GM12891 (cell line): ENCODE measurements at regions not wholly inside any gene's neighbourhood (a gene's known extent, or its start where the extent isn't known, plus 50 kb on each side); places are given as distances from the start of the nearest gene placed in this dataset.

Source experiments
- DNase-seq: peaks from one replicate; pipeline ENCODE4 v3.0.0; 2011; ENCODE audit warnings: low spot score; ENCODE audit not compliant: insufficient read length
- FAIRE-seq: peaks from 2 replicates; lab custom pipeline; 2011; peaks lifted over from hg19 to GRCh38; lab: Jason Lieb, UNC
- PAX5 ChIP-seq: IDR thresholded peaks from 2 replicates; pipeline ENCODE4 v1.6.1; 2011; ENCODE audit warnings: low read length, moderate library complexity, mild to moderate bottlenecking; ENCODE audit not compliant: insufficient read depth, severe bottlenecking
- POLR2A ChIP-seq: IDR thresholded peaks from 2 replicates; pipeline ENCODE4 v1.6.1; 2011; ENCODE audit warnings: low read depth, low read length, control low read depth
- POLR2AphosphoS5 ChIP-seq: IDR thresholded peaks from 2 replicates; pipeline ENCODE4 v1.6.1; 2011; ENCODE audit warnings: low read depth, low read length, control low read depth
- POU2F2 ChIP-seq: IDR thresholded peaks from 2 replicates; pipeline ENCODE4 v1.6.1; 2011; ENCODE audit warnings: low read depth, mild to moderate bottlenecking, control low read depth, low read length, moderate library complexity
- SPI1 ChIP-seq: IDR thresholded peaks from 2 replicates; pipeline ENCODE4 v1.6.1; 2011; ENCODE audit warnings: low read depth, low read length, control low read depth
- TAF1 ChIP-seq: IDR thresholded peaks from 2 replicates; pipeline ENCODE4 v1.6.1; 2011; ENCODE audit warnings: low read depth, low read length, control low read depth

DNA sequence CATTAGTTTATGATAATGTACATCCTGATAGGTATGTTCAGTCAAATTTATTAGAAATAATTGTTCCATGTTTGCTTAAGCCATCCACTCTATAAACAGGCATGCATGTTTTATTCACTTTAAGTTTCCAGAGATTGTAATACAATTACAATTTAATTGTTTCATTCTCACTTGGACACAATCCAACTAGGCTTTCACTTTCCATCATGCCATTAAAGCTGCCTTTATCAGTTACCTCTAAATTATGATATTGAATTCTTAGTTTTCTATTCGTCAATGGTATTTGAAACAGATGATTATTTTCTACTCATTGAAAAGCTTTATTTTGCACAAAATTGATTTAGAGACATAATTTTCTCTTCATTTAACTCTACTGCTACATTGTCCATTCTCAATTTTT is 1196.3 kb downstream of the RAPGEF2 start:
- TF ChIP-seq POU2F2 (no peak), PAX5 (no peak), POLR2A (no peak), POLR2AphosphoS5 (no peak), TAF1 (no peak), SPI1 (no peak)
- FAIRE-seq (no peak), DNase-seq (no peak)

DNA sequence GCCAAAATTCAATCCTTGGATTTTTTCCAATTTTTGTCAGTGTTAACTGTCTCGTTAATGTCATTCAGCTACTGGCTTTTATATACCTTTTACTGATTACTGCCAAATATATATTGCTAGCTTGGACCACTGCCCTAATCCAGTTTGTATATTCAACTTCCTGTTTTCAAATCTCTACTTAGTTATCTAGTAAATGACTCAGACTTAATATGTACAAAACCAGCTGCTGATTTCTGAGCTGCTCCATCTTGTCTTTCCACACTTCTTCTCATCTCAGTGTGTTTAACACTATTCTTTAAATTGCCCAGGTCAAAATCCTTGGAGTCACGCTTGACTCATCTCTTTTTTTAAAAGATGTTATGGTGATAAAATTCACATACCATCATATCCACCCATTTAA is 1196.7 kb downstream of the RAPGEF2 start:
- DNase-seq (no peak), FAIRE-seq (no peak)
- TF ChIP-seq TAF1 (no peak), PAX5 (no peak), POLR2AphosphoS5 (no peak), POU2F2 (no peak), POLR2A (no peak), SPI1 (no peak)

DNA sequence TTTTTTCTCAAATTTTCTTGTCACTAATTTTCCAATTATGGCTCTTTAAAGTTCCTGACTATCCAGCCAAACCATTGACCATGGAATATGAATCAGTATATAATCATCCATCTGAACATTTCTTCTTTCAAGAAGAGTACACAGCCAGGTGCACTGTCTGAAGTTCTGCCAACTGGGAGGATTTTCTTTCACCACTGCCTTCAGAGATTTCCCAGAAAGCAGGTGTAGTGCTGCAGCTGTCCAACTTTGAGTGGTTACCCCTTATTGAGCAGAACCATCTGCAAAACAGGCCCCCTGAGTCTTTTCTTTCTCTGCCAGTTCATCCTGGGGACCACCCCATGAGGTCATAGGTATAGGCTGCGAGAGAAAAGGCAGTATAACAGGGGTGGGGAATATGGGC is 1213.2 kb downstream of the RAPGEF2 start:
- FAIRE-seq: no peak
- no peak for DNase-seq
- TF ChIP-seq TAF1 (no peak), POLR2AphosphoS5 (no peak), PAX5 (no peak), SPI1 (no peak), POU2F2 (no peak)

DNA sequence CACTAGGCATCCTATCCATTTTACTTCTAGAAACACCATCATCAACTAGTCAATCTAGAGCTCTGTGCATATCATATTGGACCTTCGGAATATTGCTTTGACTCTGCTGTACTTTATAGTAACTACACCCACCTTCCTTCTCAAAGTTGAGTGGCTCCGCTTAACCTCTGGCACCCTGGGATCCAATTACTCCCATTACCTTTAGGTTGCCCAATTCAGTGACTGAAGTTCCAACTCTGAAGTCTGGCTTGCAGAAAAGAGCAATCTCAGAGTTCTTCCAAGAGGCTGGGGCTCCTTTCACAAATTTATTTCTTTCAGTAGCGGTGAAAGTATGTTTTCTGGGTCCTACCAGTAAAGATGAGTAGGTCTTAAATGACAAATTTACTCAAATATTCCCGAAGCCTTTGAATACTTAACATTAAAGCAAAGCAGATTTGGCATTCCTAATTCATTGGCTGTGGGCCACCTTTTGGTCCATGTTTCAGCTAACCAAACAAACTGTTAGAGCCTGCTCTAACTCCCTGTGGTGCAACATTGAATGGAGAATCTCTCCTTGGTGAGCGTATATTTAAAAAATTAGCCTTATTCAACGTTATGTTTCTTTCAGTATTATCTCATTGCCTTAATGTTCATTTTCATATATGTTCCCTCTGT is 1215.8 kb downstream of the RAPGEF2 start:
- DNase-seq (no peak), FAIRE-seq (no peak)
- TF ChIP-seq POLR2AphosphoS5 (no peak), POU2F2 (no peak), TAF1 (no peak), POLR2A (no peak), SPI1 (no peak), PAX5 (no peak)

DNA sequence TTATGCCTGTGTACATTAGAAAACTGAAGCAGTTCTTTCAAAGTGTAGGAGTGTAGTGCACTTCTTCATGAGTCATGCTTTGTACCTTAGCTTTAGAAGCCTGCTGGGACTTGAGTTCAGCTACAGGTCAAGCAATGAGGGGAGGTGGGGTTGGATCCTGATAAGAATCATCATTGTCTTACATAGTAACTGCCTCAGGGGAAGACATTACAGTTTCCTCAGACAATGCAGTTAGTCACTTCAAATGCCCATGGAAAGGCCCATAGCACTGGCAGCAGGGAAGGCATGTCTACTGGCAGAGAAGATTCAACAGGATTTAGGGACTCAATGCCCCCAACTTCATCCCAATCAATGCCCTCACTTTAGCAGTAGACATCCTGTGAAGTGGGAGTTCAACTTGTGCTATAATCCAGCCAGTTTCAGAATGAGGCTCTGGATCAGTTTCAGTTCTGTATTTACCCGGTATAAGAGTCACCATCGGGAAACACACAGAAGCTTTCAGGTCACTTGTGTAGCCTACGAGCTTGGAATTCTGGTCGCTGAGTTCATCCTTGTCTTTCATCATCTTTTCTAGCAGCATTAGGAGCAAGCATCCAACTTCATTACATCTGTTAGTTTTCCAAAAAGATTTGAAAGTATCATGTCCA is 1216.5 kb downstream of the RAPGEF2 start:
- FAIRE-seq (no peak), DNase-seq (no peak)
- TF ChIP-seq TAF1 (no peak), SPI1 (0 out of 2 replicates have a peak, but pooled peaks have one; percentile 14)

DNA sequence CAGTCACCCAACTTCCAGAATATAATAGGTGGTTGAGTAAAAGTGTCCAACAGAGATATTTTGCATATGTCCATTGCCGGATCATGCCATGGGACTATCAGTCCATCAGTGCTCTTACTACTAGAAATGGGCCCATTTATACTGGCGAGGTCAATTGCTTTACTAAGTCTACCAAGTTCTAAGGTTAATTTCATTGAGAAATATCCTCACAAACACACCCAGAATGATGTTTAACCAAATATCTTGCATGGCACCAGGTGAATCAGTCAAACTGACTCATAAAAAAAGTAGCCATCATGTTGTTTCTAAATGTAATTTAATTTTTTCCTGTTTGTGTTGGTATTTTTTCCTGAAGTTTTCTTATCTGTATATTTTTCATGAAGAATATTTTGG is 1217.0 kb downstream of the RAPGEF2 start:
- no peak for TF ChIP-seq SPI1
- TF ChIP-seq PAX5: no peak
- no peak for TF ChIP-seq POLR2AphosphoS5
- TF ChIP-seq TAF1: no peak
- TF ChIP-seq POLR2A: no peak
- TF ChIP-seq POU2F2: no peak
- FAIRE-seq: no peak
- DNase-seq: no peak

DNA sequence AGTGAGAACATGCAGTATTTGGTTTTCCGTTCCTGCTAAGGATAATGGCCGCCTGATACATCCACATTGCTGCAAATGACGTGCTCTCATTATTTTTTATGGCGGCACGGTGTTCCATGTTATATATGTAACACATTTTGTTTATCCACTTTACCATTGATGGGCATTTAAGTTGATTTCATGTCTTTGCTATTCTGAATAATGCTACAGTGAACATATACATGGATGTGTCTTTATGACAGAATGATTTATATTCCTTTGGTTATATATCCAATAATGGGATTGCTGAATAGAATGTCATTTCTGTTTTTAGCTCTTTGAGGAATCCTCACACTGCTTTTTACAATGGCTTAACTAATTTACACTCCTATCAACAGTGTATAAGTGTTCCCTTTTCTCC is 1223.2 kb downstream of the RAPGEF2 start:
- FAIRE-seq: no peak
- DNase-seq: no peak
- TF ChIP-seq TAF1: no peak
- TF ChIP-seq SPI1: no peak
- no peak for TF ChIP-seq PAX5
- no peak for TF ChIP-seq POLR2A
- TF ChIP-seq POLR2AphosphoS5: no peak
- no peak for TF ChIP-seq POU2F2

DNA sequence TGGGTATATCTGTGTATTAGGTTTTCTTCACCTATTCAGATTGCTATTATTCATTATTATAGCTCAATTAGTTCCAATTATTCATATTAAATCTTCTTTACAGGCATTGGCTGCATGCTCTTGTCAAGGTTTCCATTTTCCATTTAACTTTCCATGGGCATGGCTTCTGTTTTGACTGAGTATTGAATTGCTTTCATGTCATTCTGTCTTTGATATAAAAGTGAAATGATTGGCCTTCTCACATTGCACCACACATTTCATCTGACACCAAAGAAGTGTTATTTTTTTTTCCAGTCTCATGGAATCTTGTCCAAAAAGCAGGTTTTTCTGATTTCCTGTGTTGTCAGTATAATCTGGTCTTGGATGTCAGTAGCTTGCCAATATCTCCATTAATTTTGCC is 1244.3 kb downstream of the RAPGEF2 start:
- no peak for FAIRE-seq
- no peak for TF ChIP-seq TAF1
- TF ChIP-seq POLR2AphosphoS5: no peak
- no peak for TF ChIP-seq POU2F2
- TF ChIP-seq SPI1: no peak
- TF ChIP-seq POLR2A: no peak
- TF ChIP-seq PAX5: no peak

DNA sequence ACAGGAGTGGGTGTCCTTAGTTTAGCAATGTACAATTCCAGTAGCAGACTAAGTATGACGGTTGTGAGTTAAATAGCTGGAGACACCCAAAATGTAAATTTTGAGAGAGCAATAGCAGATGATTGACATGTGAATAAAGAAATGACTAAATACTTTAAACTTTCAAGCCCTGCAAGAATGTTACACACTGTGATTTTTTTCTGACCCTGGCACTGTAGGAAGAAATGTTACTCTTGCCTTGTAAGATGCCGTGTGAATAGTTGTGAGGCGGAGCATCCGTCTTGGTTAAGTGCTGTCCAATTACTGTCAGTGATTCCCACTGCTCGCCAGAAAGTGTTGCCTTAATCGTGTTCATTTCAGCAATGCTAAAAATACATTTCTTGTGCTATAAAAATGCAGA is 1248.1 kb downstream of the RAPGEF2 start:
- no peak for TF ChIP-seq PAX5
- DNase-seq (no peak), FAIRE-seq (no peak)

More for the DNA sequence above, 1244.3 kb downstream of the RAPGEF2 start:
- DNase-seq: no peak

DNA sequence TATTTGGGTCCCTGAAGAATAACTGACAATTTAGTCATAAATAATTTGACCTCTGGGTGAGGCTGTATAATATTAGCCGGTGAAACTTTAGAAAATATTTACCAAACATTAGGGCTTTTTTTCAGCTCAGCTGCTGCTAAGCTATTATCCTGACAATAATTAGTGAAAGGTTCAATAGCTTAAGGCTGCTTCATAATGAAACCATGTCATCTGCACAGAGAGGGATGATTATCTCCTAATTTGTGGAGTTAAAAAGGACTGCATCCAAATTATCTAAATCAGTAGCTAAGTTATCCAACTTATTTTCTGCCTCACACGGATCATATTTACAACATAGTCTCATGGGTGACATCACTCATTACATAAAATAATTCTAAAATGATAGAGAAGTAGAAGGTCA is 1249.8 kb downstream of the RAPGEF2 start:
- no peak for TF ChIP-seq TAF1
- TF ChIP-seq POU2F2: no peak
- no peak for TF ChIP-seq SPI1
- no peak for TF ChIP-seq PAX5
- no peak for TF ChIP-seq POLR2AphosphoS5
- TF ChIP-seq POLR2A: no peak
- no peak for FAIRE-seq
- DNase-seq: no peak

DNA sequence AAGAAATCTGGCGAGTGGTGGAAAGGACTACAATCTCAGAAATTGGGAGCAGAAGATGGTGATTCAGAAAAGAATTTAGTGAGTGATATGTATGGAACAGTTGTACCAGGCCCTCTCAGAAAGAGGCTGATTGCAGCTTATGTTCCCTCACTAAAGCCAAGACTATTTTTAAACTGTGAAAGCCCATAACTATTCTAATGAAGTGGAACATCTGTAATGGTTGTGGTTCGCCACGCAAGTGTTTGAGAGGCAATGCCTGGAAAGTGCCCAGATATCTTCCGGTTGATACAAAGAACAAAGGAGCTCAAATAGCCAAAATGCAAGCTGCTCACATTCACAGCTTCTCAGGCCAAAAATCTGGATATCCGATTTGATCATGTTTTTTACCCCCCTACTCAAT is 1250.7 kb downstream of the RAPGEF2 start:
- no peak for FAIRE-seq
- no peak for DNase-seq
- no peak for TF ChIP-seq PAX5
- TF ChIP-seq POLR2AphosphoS5: no peak
- TF ChIP-seq POLR2A: no peak
- no peak for TF ChIP-seq TAF1
- TF ChIP-seq POU2F2: no peak
- TF ChIP-seq SPI1: no peak
